BJ (cell line): ENCODE measurements at regions not wholly inside any gene's neighbourhood (a gene's known extent, or its start where the extent isn't known, plus 50 kb on each side); places are given as distances from the start of the nearest gene placed in this dataset.
"Not testable (repeated sequence)": the region's sequence is repeated elsewhere in the genome, so short reads cannot be mapped to it uniquely, and the experiment has no call there.

Experiments used
- CTCF ChIA-PET: fragments of 350-600 bp; formaldehyde crosslinking; extraction: SDS; loops from one replicate; lab custom pipeline; 2021; ENCODE audit warnings: antibody characterized with exemption, inconsistent platforms; lab: Yijun Ruan, JAX
- POLR2A ChIA-PET: fragments of 300-600 bp; sonication (Branson Sonifier 250); formaldehyde crosslinking; extraction: SDS; loops from one replicate; lab custom pipeline; 2021; ENCODE audit warnings: antibody characterized with exemption; lab: Charles Lee
- DNase-seq: peaks from one replicate; pipeline ENCODE4 v3.0.0-alpha.2; 2011; ENCODE audit warnings: low read depth
- H3K27me3 ChIP-seq: 2 replicates; pipeline ENCODE4 v1.6.0; 2011; ENCODE audit warnings: low read length; ENCODE audit not compliant: control insufficient read depth, insufficient read depth
- H3K36me3 ChIP-seq: 2 replicates; pipeline ENCODE4 v1.5.1; 2011; ENCODE audit warnings: low read length; ENCODE audit not compliant: control insufficient read depth, insufficient read depth
- H3K4me3 ChIP-seq: 2 replicates; pipeline ENCODE4 v1.5.1; 2011; ENCODE audit warnings: low read depth, mild to moderate bottlenecking, control low read depth, low read length
- CTCF ChIP-seq: IDR thresholded peaks from 2 replicates; pipeline ENCODE4 v1.5.1; 2011; ENCODE audit warnings: low read depth, mild to moderate bottlenecking, control low read depth, inconsistent platforms, low read length, moderate library complexity; ENCODE audit not compliant: insufficient read depth

- Histone ChIP-seq H3K27me3 (no peaks in the 10 kb centered on the region), H3K4me3 (no peak overlapping the region), H3K36me3 (no peaks in the 10 kb centered on the region)
- TF ChIP-seq CTCF = no peak
- ChIA-PET POLR2A (no interaction called here), CTCF (no interaction called here)
- no peak for DNase-seq
Observed at GRCh38 chr2:192515937-192516336, 321.2 kb upstream of the TMEFF2 start.

- ChIA-PET CTCF (no interaction called here), POLR2A (no interaction called here)
- Histone ChIP-seq H3K4me3 (no peak overlapping the region), H3K27me3 (no peaks in the 10 kb centered on the region), H3K36me3 (no peaks in the 10 kb centered on the region)
- DNase-seq = no peak
- TF ChIP-seq CTCF = no peak
Observed at GRCh38 chr2:192513575-192513974, 318.8 kb upstream of the TMEFF2 start.

GRCh38 chr2:192507836-192508450 lies 313.2 kb upstream of the TMEFF2 start:
- POLR2A ChIA-PET, DNase-seq, H3K4me3 ChIP-seq, H3K36me3 ChIP-seq, H3K27me3 ChIP-seq, CTCF ChIA-PET: not testable (repeated sequence)

GRCh38 chr2:192500550-192501200 lies 305.9 kb upstream of the TMEFF2 start:
- ChIA-PET POLR2A (no interaction called here), CTCF (interaction anchor here (0.6 kb wide), 1 partner anchor 30 kb away, joined by 3 read pairs; no protein-coding TSS in a partner anchor)
- TF ChIP-seq CTCF = no peak
- no peaks in the 10 kb centered on the region for H3K36me3 ChIP-seq
- DNase-seq = no peak
- H3K4me3 ChIP-seq = no peak overlapping the region
- H3K27me3 ChIP-seq = no peaks in the 10 kb centered on the region

GRCh38 chr2:192499476-192499875 lies 304.7 kb upstream of the TMEFF2 start:
- Histone ChIP-seq H3K4me3 (no peak overlapping the region), H3K27me3 (no peaks in the 10 kb centered on the region), H3K36me3 (no peaks in the 10 kb centered on the region)
- no peak for TF ChIP-seq CTCF
- ChIA-PET POLR2A (no interaction called here), CTCF (no interaction called here)
- DNase-seq = no peak

- Histone ChIP-seq H3K4me3 (no peak overlapping the region), H3K36me3 (no peaks in the 10 kb centered on the region), H3K27me3 (no peaks in the 10 kb centered on the region)
- no peak for TF ChIP-seq CTCF
- no peak for DNase-seq
- ChIA-PET CTCF (interaction anchor here (0.7 kb wide), 1 partner anchor 330 kb away, joined by 4 read pairs; no protein-coding TSS in a partner anchor), POLR2A (no interaction called here)
Observed at GRCh38 chr2:192498747-192499146, 304.0 kb upstream of the TMEFF2 start.

GRCh38 chr2:192488158-192488557 lies 293.4 kb upstream of the TMEFF2 start:
- DNase-seq, CTCF ChIA-PET, H3K36me3 ChIP-seq, POLR2A ChIA-PET, H3K27me3 ChIP-seq, H3K4me3 ChIP-seq: not testable (repeated sequence)
